Breast epithelium (tissue), 3 donors: ENCODE measurements at regions not wholly inside any gene's neighbourhood (a gene's known extent, or its start where the extent isn't known, plus 50 kb on each side); places are given as distances from the start of the nearest gene placed in this dataset.
"Not testable (repeated sequence)": the region's sequence is repeated elsewhere in the genome, so short reads cannot be mapped to it uniquely, and the experiment has no call there.

Experiments
- CTCF ChIP-seq, 3 donors: fragments of 450-650 bp; IDR thresholded peaks; one replicate each; pipeline ENCODE4 v1.5.1; 2016 to 2017; ENCODE audit warnings: antibody characterized with exemption in 3 of 3, mild to moderate bottlenecking in 3 of 3, moderate library complexity in 3 of 3
- POLR2A ChIP-seq: fragments of 450-650 bp; IDR thresholded peaks from one replicate; pipeline ENCODE4 v1.6.1; 2016; ENCODE audit warnings: antibody characterized with exemption, mild to moderate bottlenecking, moderate library complexity

- not testable (repeated sequence) for TF ChIP-seq POLR2A; CTCF (IDR thresholded peaks at IDR 0.05)
Observed at GRCh38 chr4:118419626-118420025, 66.8 kb upstream of the PRSS12 start.
